Vagina (tissue), 2 donors: ENCODE measurements at regions not wholly inside any gene's neighbourhood (a gene's known extent, or its start where the extent isn't known, plus 50 kb on each side); places are given as distances from the start of the nearest gene placed in this dataset.
"Not testable (repeated sequence)": the region's sequence is repeated elsewhere in the genome, so short reads cannot be mapped to it uniquely, and the experiment has no call there.

Experiments used
- DNase-seq, 2 donors: peaks; one replicate each; pipeline ENCODE4 v3.0.0-alpha.2; 2017; ENCODE audit errors: extremely low spot score in 2 of 2
- H3K27ac ChIP-seq: fragments of 200-600 bp; sonication (generic); one replicate; pipeline ENCODE4 v1.5.1; 2019
- H3K27me3 ChIP-seq: fragments of 200-600 bp; sonication (generic); one replicate; pipeline ENCODE4 v1.5.1; 2019
- H3K36me3 ChIP-seq, 2 donors: fragments of 200-600 bp; sonication (generic); one replicate each; pipeline ENCODE4 v1.5.1; 2017 to 2019
- H3K4me1 ChIP-seq: fragments of 200-600 bp; sonication (generic); one replicate; pipeline ENCODE4 v1.5.1; 2019
- H3K4me3 ChIP-seq, 2 donors: fragments of 200-600 bp; sonication (generic); 1 replicate in 1 of 2; 2 replicates in 1 of 2; pipeline ENCODE4 v1.5.1; 2016 to 2019
- H3K9me3 ChIP-seq: fragments of 200-600 bp; sonication (generic); one replicate; pipeline ENCODE4 v1.5.1; 2019
- POLR2A ChIP-seq, 2 donors: fragments of 450-650 bp; IDR thresholded peaks; one replicate each; pipeline ENCODE4 v1.6.1; 2017; ENCODE audit warnings: antibody characterized with exemption in 2 of 2, mild to moderate bottlenecking in 2 of 2, moderate library complexity in 2 of 2
- POLR2AphosphoS5 ChIP-seq, 2 donors: sonication (generic); formaldehyde crosslinking; IDR thresholded peaks; one replicate each; pipeline ENCODE4 v1.9.0; 2017; ENCODE audit warnings: antibody characterized with exemption in 2 of 2, mild to moderate bottlenecking in 2 of 2, low read depth in 1 of 2; ENCODE audit not compliant: insufficient read depth in 1 of 2
- intact Hi-C: fragments of 100-400 bp; cut with DNase I; formaldehyde crosslinking; loops from one replicate; pipeline ENCODE4 v1.15.1; 2023
- TF ChIP-seq, protein P1 (sequence below), 3 experiments: fragments of 450-650 bp in 2 of 3; fragments of 200-600 bp in 1 of 3; sonication (generic) in 1 of 3; IDR thresholded peaks; one replicate each; pipeline ENCODE4 v1.5.1; 2017 to 2019; ENCODE audit warnings: antibody characterized with exemption in 3 of 3, mild to moderate bottlenecking in 2 of 3, moderate library complexity in 2 of 3

GRCh38 chr17:33875973-33876372, 379.1 kb upstream of the CCL2 start:
- intact Hi-C loops: no loop called here

DNA sequence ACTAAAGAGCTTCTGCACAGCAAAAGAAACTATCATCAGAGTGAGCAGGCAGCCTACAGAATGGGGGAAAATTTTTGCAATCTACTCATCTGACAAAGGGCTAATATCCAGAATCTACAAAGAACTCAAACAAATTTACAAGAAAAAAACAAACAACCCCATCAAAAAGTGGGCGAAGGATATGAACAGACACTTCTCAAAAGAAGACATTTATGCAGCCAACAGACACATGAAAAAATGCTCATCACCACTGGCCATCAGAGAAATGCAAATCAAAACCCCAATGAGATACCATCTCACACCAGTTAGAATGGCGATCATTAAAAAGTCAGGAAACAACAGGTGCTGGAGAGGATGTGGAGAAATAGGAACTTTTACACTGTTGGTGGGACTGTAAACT, 372.8 kb upstream of the CCL2 start:
- DNase-seq, intact Hi-C loops: not testable (repeated sequence)

More at GRCh38 chr17:33875973-33876372, 379.1 kb upstream of the CCL2 start:
- H3K4me1 ChIP-seq: no peaks in the 10 kb centered on the region
- TF ChIP-seq POLR2A (IDR thresholded peaks at IDR 0.05) (no peak), POLR2AphosphoS5 (IDR thresholded peaks at IDR 0.05; ENCODE audit: insufficient read depth in 1 of 2, low read depth in 1 of 2) (no peak)
- TF ChIP-seq, protein P1, sequence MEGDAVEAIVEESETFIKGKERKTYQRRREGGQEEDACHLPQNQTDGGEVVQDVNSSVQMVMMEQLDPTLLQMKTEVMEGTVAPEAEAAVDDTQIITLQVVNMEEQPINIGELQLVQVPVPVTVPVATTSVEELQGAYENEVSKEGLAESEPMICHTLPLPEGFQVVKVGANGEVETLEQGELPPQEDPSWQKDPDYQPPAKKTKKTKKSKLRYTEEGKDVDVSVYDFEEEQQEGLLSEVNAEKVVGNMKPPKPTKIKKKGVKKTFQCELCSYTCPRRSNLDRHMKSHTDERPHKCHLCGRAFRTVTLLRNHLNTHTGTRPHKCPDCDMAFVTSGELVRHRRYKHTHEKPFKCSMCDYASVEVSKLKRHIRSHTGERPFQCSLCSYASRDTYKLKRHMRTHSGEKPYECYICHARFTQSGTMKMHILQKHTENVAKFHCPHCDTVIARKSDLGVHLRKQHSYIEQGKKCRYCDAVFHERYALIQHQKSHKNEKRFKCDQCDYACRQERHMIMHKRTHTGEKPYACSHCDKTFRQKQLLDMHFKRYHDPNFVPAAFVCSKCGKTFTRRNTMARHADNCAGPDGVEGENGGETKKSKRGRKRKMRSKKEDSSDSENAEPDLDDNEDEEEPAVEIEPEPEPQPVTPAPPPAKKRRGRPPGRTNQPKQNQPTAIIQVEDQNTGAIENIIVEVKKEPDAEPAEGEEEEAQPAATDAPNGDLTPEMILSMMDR (IDR thresholded peaks at IDR 0.05): no peak
- no peaks in the 10 kb centered on the region for H3K27me3 ChIP-seq
- no peaks in the 10 kb centered on the region for H3K9me3 ChIP-seq
- H3K36me3 ChIP-seq: no peaks in the 10 kb centered on the region
- H3K27ac ChIP-seq: no peak overlapping the region
- no peak overlapping the region for H3K4me3 ChIP-seq
- DNase-seq: no peak

DNA sequence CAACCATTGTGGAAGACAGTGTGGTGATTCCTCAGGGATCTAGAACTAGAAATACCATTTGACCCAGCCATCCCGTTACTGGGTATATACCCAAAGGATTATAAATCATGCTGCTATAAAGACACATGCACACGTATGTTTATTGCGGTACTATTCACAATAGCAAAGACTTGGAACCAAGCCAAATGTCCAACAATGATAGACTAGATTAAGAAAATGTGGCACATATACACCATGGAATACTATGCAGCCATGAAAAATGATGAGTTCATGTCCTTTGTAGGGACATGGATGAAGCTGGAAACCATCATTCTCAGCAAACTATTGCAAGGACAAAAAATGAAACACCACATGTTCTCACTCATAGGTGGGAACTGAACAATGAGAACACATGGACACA, 372.4 kb upstream of the CCL2 start:
- H3K9me3 ChIP-seq, intact Hi-C loops, H3K4me3 ChIP-seq, H3K36me3 ChIP-seq, H3K27me3 ChIP-seq, H3K27ac ChIP-seq, H3K4me1 ChIP-seq, DNase-seq: not testable (repeated sequence)

More for the DNA sequence above, 372.8 kb upstream of the CCL2 start:
- H3K36me3 ChIP-seq, H3K27me3 ChIP-seq, H3K4me1 ChIP-seq, H3K9me3 ChIP-seq, H3K27ac ChIP-seq, H3K4me3 ChIP-seq: not testable (repeated sequence)

DNA sequence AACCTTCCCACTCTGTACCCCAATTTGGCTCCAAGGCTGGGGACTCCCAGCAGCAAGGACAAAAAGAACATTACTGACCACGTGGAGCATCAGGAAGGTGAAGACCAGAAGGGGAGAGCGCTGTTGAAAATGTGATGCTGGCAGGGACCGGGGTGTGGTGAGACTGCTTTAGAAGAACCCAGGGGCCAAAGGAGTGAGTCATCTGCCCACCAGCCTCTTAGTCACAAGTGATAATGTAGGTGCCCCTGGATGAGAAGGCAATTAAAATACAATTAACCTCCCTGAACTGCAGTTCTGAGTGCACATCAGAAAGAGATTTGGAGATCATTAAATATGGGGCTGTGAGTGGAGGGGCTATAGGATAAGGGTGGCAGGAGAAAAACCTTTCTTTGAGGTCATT, 366.6 kb upstream of the CCL2 start:
- intact Hi-C loops: no loop called here

DNA sequence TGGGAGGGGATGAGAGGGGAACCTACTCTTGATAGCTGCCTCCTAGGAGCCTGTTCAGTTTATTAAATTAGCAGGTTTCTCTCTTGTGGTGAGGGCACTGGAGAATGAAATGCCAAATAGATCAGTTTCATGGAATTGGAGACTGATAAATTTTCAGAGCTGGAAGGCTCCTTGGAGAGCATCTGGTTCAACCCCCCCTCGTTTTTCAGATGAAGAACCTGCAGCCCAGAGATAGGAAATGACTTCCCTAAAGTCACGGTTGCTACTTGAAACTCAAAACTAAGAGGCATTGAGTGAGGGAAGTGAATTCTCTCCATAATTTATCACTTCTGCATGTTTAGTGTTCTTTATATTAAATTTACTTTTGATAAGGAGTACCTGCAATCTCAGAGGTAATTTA, 366.0 kb upstream of the CCL2 start:
- Histone ChIP-seq H3K4me1 (no peaks in the 10 kb centered on the region), H3K9me3 (no peaks in the 10 kb centered on the region), H3K27me3 (no peaks in the 10 kb centered on the region), H3K4me3 (no peak overlapping the region), H3K36me3 (no peaks in the 10 kb centered on the region), H3K27ac (no peak overlapping the region)
- no peak for TF ChIP-seq POLR2A (IDR thresholded peaks at IDR 0.05)
- TF ChIP-seq POLR2AphosphoS5 (IDR thresholded peaks at IDR 0.05; ENCODE audit: insufficient read depth in 1 of 2, low read depth in 1 of 2): no peak
- TF ChIP-seq, protein P1 (IDR thresholded peaks at IDR 0.05): no peak
- intact Hi-C loops: no loop called here
- no peak for DNase-seq

More for the DNA sequence above, 366.6 kb upstream of the CCL2 start:
- no peaks in the 10 kb centered on the region for H3K4me1 ChIP-seq
- no peaks in the 10 kb centered on the region for H3K9me3 ChIP-seq
- TF ChIP-seq POLR2A (IDR thresholded peaks at IDR 0.05): no peak
- no peak for TF ChIP-seq POLR2AphosphoS5 (IDR thresholded peaks at IDR 0.05; ENCODE audit: insufficient read depth in 1 of 2, low read depth in 1 of 2)
- H3K4me3 ChIP-seq: no peak overlapping the region
- no peak overlapping the region for H3K27ac ChIP-seq
- H3K36me3 ChIP-seq: no peaks in the 10 kb centered on the region
- DNase-seq: no peak
- no peaks in the 10 kb centered on the region for H3K27me3 ChIP-seq

DNA sequence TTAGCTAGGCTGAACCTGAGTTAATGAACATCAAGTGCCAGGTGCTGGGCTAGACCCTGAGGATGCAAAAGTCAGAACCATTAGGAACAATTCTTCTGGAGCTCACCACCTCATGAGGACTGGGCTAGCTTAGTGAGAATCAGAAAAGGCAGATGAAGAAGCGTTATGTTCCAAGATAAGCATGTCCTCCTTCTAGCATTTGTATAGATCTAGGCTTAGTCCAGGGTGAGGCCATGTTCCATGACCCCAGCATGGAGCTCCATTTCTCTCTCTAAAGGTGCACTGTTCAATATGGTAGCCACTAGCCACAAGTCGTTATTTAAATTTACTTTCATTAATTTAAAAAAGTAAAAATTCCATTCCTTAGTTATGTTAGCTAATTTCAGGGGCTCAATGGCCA, 365.3 kb upstream of the CCL2 start:
- no peaks in the 10 kb centered on the region for H3K36me3 ChIP-seq
- no peaks in the 10 kb centered on the region for H3K27me3 ChIP-seq
- intact Hi-C loops: no loop called here
- no peak overlapping the region for H3K4me3 ChIP-seq
- no peaks in the 10 kb centered on the region for H3K9me3 ChIP-seq
- no peaks in the 10 kb centered on the region for H3K4me1 ChIP-seq
- H3K27ac ChIP-seq: no peak overlapping the region
- no peak for TF ChIP-seq POLR2AphosphoS5 (IDR thresholded peaks at IDR 0.05; ENCODE audit: insufficient read depth in 1 of 2, low read depth in 1 of 2)
- no peak for TF ChIP-seq POLR2A (IDR thresholded peaks at IDR 0.05)
- TF ChIP-seq, protein P1 (IDR thresholded peaks at IDR 0.05): no peak
- DNase-seq: no peak
